ENCODE measurements at regions not wholly inside any gene's neighbourhood (a gene's known extent, or its start where the extent isn't known, plus 50 kb on each side); places are given as distances from the start of the nearest gene placed in this dataset.
A peak's percentile ranks its signal among the peaks of the same experiment; 100 is the strongest.

GRCh38 chr4:43126595-43126994, 234.1 kb downstream of the GRXCR1 start:
- Histone ChIP-seq H2AFZ (ENCODE audit: low read depth, low read length) (no peak overlapping the region), H3K9ac (replicated peaks; ENCODE audit: extremely low read depth, insufficient read depth, low read length) (no peak overlapping the region), H3K4me1 (ENCODE audit: control insufficient read depth, extremely low read depth, insufficient read depth, low read length) (no peaks in the 10 kb centered on the region), H3K36me3 (ENCODE audit: control insufficient read depth in 2 of 2, extremely low read depth in 1 of 2, insufficient read depth in 2 of 2, low read length in 2 of 2) (no peaks in the 10 kb centered on the region), H3K9me1 (replicated peaks; ENCODE audit: control insufficient read depth, extremely low read depth, insufficient read depth, low read length) (no peaks in the 10 kb centered on the region), H3K4me3 (replicated peaks in 1 of 3; ENCODE audit: insufficient read depth in 1 of 3, low read depth in 1 of 3, low read length in 3 of 3) (no peak overlapping the region), H3K27me3 (ENCODE audit: control insufficient read depth in 2 of 2, insufficient read depth in 2 of 2, low read length in 2 of 2) (no peaks in the 10 kb centered on the region), H4K20me1 (replicated peaks; ENCODE audit: control insufficient read depth, extremely low read depth, insufficient read depth, low read length) (no peaks in the 10 kb centered on the region), H3K9me3 (replicated peaks; ENCODE audit: control insufficient read depth, insufficient read depth, low read length) (no peaks in the 10 kb centered on the region), H3K4me2 (ENCODE audit: insufficient read depth, low read length) (no peak overlapping the region), H3K79me2 (ENCODE audit: control insufficient read depth, insufficient read depth, low read length) (no peaks in the 10 kb centered on the region), H3K27ac (ENCODE audit: insufficient read depth, low read depth, low read length) (no peak overlapping the region)
- BruUV-seq (replicated peaks) = no TSS peak
- dilution Hi-C loops (cut with MboI; ENCODE audit: extremely low pct_ligation_motif_present, low sequenced_read_pairs) (no loop called here), intact Hi-C loops (cut with micrococcal nuclease) (no loop called here)
- FAIRE-seq (no peak), DNase-seq (ENCODE audit: low read depth, low spot score) (no peak)
- ChIA-PET POLR2A (no interaction called here), CTCF (no interaction called here)
- TF ChIP-seq GATA2 (IDR thresholded peaks at IDR 0.05; ENCODE audit: insufficient read depth, insufficient read length, low read depth, low read length) = no peak
- TF ChIP-seq FOS (IDR thresholded peaks at IDR 0.05; ENCODE audit: borderline replicate concordance, insufficient read depth, low read length) = no peak
- no peak for TF ChIP-seq JUN (IDR thresholded peaks at IDR 0.05; ENCODE audit: borderline replicate concordance, insufficient read depth, insufficient read length, low read depth)
- no peak for TF ChIP-seq POLR2A (IDR thresholded peaks at IDR 0.05; ENCODE audit: low read depth, low read length)
- TF ChIP-seq MAX (IDR thresholded peaks at IDR 0.05; ENCODE audit: insufficient read depth, insufficient read length) = no peak

DNA sequence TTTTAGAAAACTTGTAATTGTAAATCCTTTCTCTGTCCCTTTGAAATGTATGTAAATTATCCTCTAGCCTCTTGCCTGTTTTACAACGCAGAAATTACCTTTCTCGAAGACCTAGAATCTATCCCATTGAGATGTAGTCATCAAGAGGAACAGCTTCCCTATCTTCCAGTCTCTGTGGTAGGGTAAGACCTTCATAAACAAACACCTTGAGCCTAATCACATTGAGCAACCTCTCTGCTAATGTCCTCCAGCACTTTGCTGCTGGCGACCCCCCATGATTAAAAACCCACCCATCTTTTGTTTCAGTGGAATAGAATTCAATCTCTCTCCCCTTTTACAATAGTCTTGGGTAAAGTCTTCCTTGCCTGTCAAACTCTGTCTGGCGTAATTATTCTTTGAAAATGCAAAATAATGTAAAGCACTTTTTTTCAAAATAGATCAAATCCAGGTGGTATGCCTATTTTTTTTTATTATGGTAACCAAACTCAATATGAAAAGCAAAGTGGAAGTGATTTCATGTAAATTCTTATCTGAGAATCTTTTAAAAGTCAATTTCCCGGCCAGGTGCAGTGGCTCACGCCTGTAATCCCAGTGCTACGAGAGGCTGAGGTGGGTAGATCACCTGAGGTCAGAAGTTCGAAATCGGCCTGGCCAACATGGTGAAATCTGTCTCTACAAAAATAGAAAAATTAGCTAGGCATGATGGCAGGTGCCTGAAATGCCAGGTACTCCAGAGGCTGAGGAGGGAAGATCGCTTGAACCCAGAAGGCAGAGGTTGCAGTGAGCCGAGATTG, 237.9 kb downstream of the GRXCR1 start:
- no peak overlapping the region for H3K9ac ChIP-seq (replicated peaks; ENCODE audit: extremely low read depth, insufficient read depth, low read length)
- no peaks in the 10 kb centered on the region for H3K36me3 ChIP-seq (ENCODE audit: control insufficient read depth in 2 of 2, extremely low read depth in 1 of 2, insufficient read depth in 2 of 2, low read length in 2 of 2)
- H3K27ac ChIP-seq (ENCODE audit: insufficient read depth, low read depth, low read length) = no peak overlapping the region
- intact Hi-C loops (cut with micrococcal nuclease) = loop anchor here (5.0 kb wide), 1 partner anchor 647 kb away; no protein-coding TSS in a partner anchor
- dilution Hi-C loops (cut with MboI; ENCODE audit: extremely low pct_ligation_motif_present, low sequenced_read_pairs) = no loop called here
- H3K4me1 ChIP-seq (ENCODE audit: control insufficient read depth, extremely low read depth, insufficient read depth, low read length) = no peaks in the 10 kb centered on the region
- no peak for DNase-seq (ENCODE audit: low read depth, low spot score)
- H3K9me1 ChIP-seq (replicated peaks; ENCODE audit: control insufficient read depth, extremely low read depth, insufficient read depth, low read length) = no peaks in the 10 kb centered on the region
- H3K27me3 ChIP-seq (ENCODE audit: control insufficient read depth in 2 of 2, insufficient read depth in 2 of 2, low read length in 2 of 2) = no peaks in the 10 kb centered on the region
- no peak overlapping the region for H2AFZ ChIP-seq (ENCODE audit: low read depth, low read length)
- CTCF ChIA-PET = interaction anchor here (1.7 to 2.2 kb wide), 4 partner anchors 1295 to 1502 kb away, joined by 27 to 66 read pairs (median 36); no protein-coding TSS in a partner anchor
- FAIRE-seq = peak; percentile 21
- H3K4me2 ChIP-seq (ENCODE audit: insufficient read depth, low read length) = no peak overlapping the region
- H4K20me1 ChIP-seq (replicated peaks; ENCODE audit: control insufficient read depth, extremely low read depth, insufficient read depth, low read length) = no peaks in the 10 kb centered on the region
- BruUV-seq (replicated peaks) = no TSS peak
- POLR2A ChIA-PET = no interaction called here
- no peaks in the 10 kb centered on the region for H3K9me3 ChIP-seq (replicated peaks; ENCODE audit: control insufficient read depth, insufficient read depth, low read length)
- no peak overlapping the region for H3K4me3 ChIP-seq (replicated peaks in 1 of 3; ENCODE audit: insufficient read depth in 1 of 3, low read depth in 1 of 3, low read length in 3 of 3)
- TF ChIP-seq CTCF (IDR thresholded peaks at IDR 0.05; ENCODE audit: extremely low read depth in 1 of 2, insufficient read depth in 1 of 2, low read depth in 1 of 2, low read length in 2 of 2) (no peak), EZH2 (IDR thresholded peaks at IDR 0.05; ENCODE audit: borderline replicate concordance, low read depth, low read length, severe bottlenecking) (no peak)
- H3K79me2 ChIP-seq (ENCODE audit: control insufficient read depth, insufficient read depth, low read length) = no peaks in the 10 kb centered on the region
